Tibial artery (tissue), 4 donors: ENCODE measurements at regions not wholly inside any gene's neighbourhood (a gene's known extent, or its start where the extent isn't known, plus 50 kb on each side); places are given as distances from the start of the nearest gene placed in this dataset.

ENCODE experiments used
- DNase-seq, 2 donors: peaks; one replicate each; pipeline ENCODE4 v3.0.0-alpha.2; 2019
- H3K27ac ChIP-seq, 2 donors: fragments of 200-600 bp; sonication (generic) in 1 of 2; 1 replicate in 1 of 2; 2 replicates in 1 of 2; pipeline ENCODE4 v1.5.1; 2018 to 2019; ENCODE audit warnings: mild to moderate bottlenecking in 1 of 2
- H3K27me3 ChIP-seq, 2 donors: fragments of 200-600 bp; sonication (generic) in 1 of 2; one replicate each; pipeline versions ENCODE4 v1.5.1 to v1.6.0; 2016 to 2019
- H3K36me3 ChIP-seq, 3 donors: fragments of 200-600 bp; sonication (generic) in 2 of 3; one replicate each; pipeline ENCODE4 v1.5.1; 2016 to 2019; ENCODE audit warnings: mild to moderate bottlenecking in 2 of 3
- H3K4me1 ChIP-seq, 4 donors: fragments of 200-600 bp; sonication (generic) in 2 of 4; 1 replicate in 3 of 4; 2 replicates in 1 of 4; pipeline ENCODE4 v1.5.1; 2016 to 2019
- H3K4me3 ChIP-seq, 2 donors: fragments of 200-600 bp; sonication (generic) in 1 of 2; 1 replicate in 1 of 2; 2 replicates in 1 of 2; pipeline ENCODE4 v1.5.1; 2018 to 2019; ENCODE audit warnings: mild to moderate bottlenecking in 2 of 2
- H3K9me3 ChIP-seq, 3 donors: fragments of 200-600 bp; sonication (generic) in 1 of 3; one replicate each; pipeline ENCODE4 v1.5.1; 2016 to 2019
- CTCF ChIP-seq, 2 experiments: fragments of 200-600 bp in 1 of 2; fragments of 450-650 bp in 1 of 2; IDR thresholded peaks; one replicate each; pipeline ENCODE4 v1.5.1; 2017 to 2019; ENCODE audit warnings: antibody characterized with exemption in 2 of 2, mild to moderate bottlenecking in 1 of 2, moderate library complexity in 1 of 2
- intact Hi-C: fragments of 100-400 bp; cut with DNase I; formaldehyde crosslinking; loops from one replicate; pipeline ENCODE4 v1.15.0; 2023; ENCODE audit warnings: low total_unique reads

- no peak for TF ChIP-seq CTCF (IDR thresholded peaks at IDR 0.05)
- DNase-seq: no peak
- Histone ChIP-seq H3K27me3 (peaks cover 0 to 4% of the 10 kb centered on the region in 2 donors), H3K36me3 (no peaks in the 10 kb centered on the region), H3K9me3 (no peaks in the 10 kb centered on the region), H3K27ac (no peak overlapping the region), H3K4me1 (no peaks in the 10 kb centered on the region), H3K4me3 (no peak overlapping the region)
- intact Hi-C loops: no loop called here
These were observed 1280.4 kb downstream of the TBC1D22A start for GRCh38 chr22:48042621-48043395.

- intact Hi-C loops: no loop called here
- no peak overlapping the region for H3K4me3 ChIP-seq
- H3K36me3 ChIP-seq: no peaks in the 10 kb centered on the region
- peaks cover 0 to 4% of the 10 kb centered on the region in 2 donors for H3K27me3 ChIP-seq
- no peaks in the 10 kb centered on the region for H3K9me3 ChIP-seq
- DNase-seq: no peak
- no peaks in the 10 kb centered on the region for H3K4me1 ChIP-seq
- TF ChIP-seq CTCF (IDR thresholded peaks at IDR 0.05): no peak
- no peak overlapping the region for H3K27ac ChIP-seq
These were observed 1276.9 kb downstream of the TBC1D22A start for GRCh38 chr22:48039326-48039725.

- intact Hi-C loops: no loop called here
- no peak for DNase-seq
- no peaks in the 10 kb centered on the region for H3K9me3 ChIP-seq
- H3K4me1 ChIP-seq: no peaks in the 10 kb centered on the region
- no peak overlapping the region for H3K4me3 ChIP-seq
- TF ChIP-seq CTCF (IDR thresholded peaks at IDR 0.05): no peak
- no peaks in the 10 kb centered on the region for H3K27me3 ChIP-seq
- H3K27ac ChIP-seq: no peak overlapping the region
- H3K36me3 ChIP-seq: no peaks in the 10 kb centered on the region
These were observed 1275.2 kb downstream of the TBC1D22A start for GRCh38 chr22:48037618-48038017.

- Histone ChIP-seq H3K9me3 (no peaks in the 10 kb centered on the region), H3K4me1 (no peaks in the 10 kb centered on the region), H3K4me3 (no peak overlapping the region), H3K27ac (no peak overlapping the region), H3K27me3 (no peaks in the 10 kb centered on the region), H3K36me3 (no peaks in the 10 kb centered on the region)
- no peak for DNase-seq
- intact Hi-C loops: no loop called here
- no peak for TF ChIP-seq CTCF (IDR thresholded peaks at IDR 0.05)
These were observed 1273.4 kb downstream of the TBC1D22A start for GRCh38 chr22:48035897-48036296.

GRCh38 chr22:48031589-48031988 lies 1269.1 kb downstream of the TBC1D22A start:
- TF ChIP-seq CTCF (IDR thresholded peaks at IDR 0.05): no peak
- H3K27ac ChIP-seq: no peak overlapping the region
- no peak for DNase-seq
- no peaks in the 10 kb centered on the region for H3K27me3 ChIP-seq
- H3K36me3 ChIP-seq: no peaks in the 10 kb centered on the region
- H3K4me1 ChIP-seq: no peaks in the 10 kb centered on the region
- intact Hi-C loops: no loop called here
- H3K4me3 ChIP-seq: no peak overlapping the region
- no peaks in the 10 kb centered on the region for H3K9me3 ChIP-seq
